ENCODE measurements at regions not wholly inside any gene's neighbourhood (a gene's known extent, or its start where the extent isn't known, plus 50 kb on each side); places are given as distances from the start of the nearest gene placed in this dataset.

- TF ChIP-seq, protein P1, sequence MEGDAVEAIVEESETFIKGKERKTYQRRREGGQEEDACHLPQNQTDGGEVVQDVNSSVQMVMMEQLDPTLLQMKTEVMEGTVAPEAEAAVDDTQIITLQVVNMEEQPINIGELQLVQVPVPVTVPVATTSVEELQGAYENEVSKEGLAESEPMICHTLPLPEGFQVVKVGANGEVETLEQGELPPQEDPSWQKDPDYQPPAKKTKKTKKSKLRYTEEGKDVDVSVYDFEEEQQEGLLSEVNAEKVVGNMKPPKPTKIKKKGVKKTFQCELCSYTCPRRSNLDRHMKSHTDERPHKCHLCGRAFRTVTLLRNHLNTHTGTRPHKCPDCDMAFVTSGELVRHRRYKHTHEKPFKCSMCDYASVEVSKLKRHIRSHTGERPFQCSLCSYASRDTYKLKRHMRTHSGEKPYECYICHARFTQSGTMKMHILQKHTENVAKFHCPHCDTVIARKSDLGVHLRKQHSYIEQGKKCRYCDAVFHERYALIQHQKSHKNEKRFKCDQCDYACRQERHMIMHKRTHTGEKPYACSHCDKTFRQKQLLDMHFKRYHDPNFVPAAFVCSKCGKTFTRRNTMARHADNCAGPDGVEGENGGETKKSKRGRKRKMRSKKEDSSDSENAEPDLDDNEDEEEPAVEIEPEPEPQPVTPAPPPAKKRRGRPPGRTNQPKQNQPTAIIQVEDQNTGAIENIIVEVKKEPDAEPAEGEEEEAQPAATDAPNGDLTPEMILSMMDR (IDR thresholded peaks at IDR 0.05) = no peak
- TF ChIP-seq POLR2A (IDR thresholded peaks at IDR 0.05) = no peak
Observed at GRCh38 chr4:8710416-8710815, 117.9 kb downstream of the CPZ start.

Measured in thyroid gland (tissue), 4 donors.